ENCODE measurements at regions not wholly inside any gene's neighbourhood (a gene's known extent, or its start where the extent isn't known, plus 50 kb on each side); places are given as distances from the start of the nearest gene placed in this dataset.

DNA sequence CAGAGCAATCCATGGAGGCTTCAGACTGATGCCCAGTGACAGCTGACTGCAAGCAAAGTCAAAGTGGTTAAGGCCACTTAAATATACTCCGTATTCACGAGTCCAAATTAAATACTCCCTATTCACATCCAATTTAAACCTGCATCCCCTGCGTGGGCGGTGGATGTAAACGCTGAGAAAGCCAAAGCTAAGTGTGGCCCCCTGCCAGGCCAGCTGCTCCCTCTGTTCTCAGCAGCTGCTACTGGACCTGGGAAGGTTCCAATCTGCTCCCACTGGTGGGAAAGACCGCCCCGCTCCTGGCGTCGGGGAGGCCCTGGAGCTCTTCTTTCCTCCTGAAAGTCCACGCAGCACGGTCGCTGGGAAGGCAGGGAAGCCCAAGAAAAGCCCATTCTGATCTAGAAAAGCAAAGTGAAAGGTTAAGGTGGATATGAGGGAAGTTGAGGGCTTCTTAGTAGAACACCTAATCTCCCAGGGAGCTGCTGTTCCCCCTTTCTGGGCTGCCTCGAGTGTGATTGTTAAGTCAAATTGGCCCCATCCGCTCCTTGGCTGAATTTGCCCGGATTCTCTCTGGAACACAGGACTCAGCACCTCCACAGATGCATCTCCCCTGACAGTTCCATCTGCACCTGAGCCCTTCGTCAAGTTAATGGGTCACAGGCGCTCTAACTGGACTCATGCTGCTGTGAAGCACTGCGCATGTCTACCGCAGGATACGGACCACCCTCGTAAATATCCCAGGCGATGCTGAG lies 205.5 kb downstream of the USP12 start:
- DNase-seq, result peak; percentile 84

DNA sequence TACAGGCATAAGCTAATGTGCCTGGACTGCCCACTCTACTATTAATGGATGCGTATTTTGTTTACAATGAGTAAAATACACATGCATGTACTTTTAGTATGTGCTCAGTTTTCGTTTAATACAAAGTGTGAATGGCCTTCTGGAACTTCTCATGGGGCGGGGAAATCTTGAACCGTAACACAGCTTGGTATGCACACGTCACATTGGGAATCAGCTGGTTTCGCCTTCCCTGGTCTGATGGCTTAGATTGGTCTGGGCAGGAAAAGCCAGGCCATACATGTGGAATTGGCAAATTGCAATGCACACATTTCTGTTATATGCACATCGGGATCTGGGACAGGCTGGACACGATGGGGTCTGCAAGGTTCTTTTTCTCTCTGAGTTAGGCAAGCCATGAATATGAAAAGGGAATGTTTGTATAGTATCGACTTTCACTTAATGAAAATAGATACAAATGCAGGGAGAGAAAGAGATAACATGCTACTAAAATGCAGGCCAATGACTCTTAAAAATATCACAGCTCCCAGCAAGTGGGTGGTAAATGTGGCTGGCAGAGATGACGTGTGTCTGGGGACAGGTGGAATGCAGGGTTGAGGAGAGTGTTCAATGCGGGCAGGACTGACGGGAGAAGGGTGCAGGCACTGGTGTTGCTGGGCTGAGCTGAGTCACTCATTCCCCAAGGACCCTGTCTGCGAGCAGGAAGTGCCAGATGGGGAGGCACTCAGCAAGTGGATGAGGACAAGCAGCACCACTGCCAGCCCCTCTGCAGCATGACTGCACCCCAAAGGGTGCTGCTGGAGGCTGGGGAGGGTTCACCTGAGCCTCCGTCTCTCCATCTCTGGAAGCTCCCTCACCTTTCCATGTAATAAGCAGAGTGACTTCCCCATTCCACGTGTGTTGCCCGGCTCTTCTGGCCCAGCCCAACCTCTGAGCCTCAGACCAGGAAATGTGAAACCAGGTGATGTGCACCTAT lies 204.0 kb upstream of the GPR12 start:
- peak; percentile 23 for DNase-seq

DNA sequence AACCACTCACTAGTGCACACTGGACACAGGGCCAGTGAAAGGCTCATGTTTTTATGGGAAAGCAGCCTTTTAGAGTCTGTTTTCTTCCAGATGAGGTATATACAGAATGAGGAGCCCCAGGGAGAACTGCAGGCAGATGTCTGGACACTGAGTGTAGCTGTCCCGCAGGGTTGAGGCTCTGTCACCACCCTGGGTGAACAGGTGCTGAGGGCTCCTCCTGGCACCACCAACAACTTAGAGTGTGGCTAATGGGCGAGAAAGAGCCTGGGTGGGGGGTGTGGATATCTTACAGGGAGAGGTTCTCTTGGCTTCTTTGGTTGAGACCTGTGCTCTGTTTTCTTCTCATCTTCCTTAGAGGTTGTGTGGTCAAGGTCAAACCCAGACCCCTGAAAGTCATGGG lies 202.1 kb upstream of the GPR12 start:
- DNase-seq, result no peak

DNA sequence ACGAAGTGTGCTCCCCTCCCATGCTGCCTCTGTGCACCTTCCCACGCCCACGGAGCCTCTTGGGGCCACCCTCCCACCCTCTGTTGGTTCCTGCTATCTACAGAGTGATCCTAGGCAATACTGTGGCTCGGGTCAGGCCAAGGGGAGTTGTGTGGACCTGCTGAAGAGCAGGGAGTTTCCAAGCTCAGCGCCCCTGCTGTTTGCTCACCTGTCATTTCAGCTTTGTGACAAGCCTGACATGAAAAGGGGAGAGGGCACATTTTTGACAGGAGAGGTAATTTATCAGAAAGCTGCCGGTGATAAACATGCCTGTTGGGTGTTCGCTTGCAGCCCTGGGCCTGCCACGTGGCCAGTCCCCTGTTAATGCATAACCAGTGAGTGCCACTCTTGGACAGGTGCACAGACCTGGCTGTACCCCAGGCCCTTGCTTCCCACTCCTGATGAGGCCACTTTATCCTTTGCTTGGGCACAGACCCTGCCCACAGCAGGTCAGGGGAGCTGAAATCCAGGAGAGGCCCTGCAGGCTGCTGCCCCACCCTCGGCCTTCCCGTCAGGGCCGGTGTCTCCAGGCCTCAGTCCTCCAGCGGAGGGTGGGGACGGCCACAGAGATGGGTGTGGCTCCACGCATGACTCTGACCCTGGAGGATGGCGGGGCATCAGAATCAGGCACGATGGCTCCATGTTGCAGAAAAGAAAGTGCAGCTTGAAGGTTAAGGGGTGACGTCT lies 201.5 kb upstream of the GPR12 start:
- no peak for DNase-seq

DNA sequence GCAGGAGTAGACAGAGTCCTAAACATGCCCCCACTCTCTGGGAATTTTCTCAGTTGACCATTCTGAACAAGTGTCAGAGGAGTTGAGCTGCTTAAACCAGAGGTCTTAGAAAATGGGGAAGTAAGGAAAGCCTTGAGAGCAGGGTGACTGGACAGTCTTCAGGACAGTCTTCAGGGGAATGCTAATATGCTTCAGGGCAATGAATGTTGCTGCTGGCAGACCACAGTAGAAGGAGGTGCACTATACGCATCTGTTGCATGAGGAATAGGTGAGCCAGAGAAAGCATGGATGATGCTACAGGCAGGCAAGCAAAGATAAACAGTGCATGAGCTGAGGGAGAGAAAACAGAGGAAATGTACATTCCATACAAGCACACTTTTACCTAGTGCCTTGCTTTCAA lies 196.6 kb upstream of the GPR12 start:
- DNase-seq, result no peak

DNA sequence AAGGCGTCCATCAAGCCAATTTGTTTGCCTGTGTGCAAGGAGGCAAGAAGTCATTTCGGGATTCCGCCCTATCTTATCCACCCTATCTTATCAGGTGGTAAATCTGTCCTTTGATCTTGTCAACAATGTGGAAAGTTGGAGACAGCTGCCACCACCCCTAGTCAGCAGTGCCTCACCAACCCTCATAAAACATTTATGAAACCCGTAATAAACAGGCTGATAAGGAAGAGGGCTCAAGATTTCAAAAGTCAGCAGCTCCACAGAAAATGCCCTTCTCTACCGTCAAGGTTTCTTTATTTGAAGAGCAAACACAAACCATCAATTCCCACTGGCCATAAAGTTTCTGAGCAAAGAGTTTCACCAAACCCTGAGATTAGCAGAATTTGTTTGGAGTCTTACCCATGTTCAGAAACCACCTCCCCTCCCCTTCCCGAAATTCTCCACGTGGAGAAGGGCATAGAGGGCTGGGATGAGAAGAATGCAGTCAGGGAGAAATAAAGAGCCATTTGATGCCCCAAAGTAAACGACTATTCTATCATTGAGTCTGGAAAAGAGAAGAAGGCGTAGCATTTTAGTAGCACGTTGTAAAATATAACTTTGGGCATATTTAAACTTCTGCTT lies 196.0 kb upstream of the GPR12 start:
- DNase-seq, result no peak

- no peak for DNase-seq
These were observed 194.4 kb upstream of the GPR12 start for GRCh38 chr13:26954976-26955375.

DNA sequence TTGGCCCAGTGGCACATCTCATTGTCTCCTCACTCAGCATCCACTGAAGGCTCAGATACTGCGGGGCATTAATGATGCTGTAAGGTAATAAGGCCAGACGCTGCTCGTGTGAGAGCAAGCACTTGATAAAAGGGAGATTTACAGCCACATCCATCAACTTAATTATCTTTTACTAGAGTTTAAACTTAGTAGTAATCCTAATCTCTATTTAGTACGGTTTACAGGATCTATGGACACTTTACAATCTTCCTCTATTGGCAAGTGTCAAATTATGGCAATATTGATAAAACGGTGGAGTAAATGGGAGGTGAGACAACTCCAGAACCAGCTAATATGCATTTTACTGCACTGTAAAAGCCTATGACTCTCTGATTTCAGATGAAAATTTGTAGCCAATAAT lies 192.7 kb upstream of the GPR12 start:
- no peak for DNase-seq

DNA sequence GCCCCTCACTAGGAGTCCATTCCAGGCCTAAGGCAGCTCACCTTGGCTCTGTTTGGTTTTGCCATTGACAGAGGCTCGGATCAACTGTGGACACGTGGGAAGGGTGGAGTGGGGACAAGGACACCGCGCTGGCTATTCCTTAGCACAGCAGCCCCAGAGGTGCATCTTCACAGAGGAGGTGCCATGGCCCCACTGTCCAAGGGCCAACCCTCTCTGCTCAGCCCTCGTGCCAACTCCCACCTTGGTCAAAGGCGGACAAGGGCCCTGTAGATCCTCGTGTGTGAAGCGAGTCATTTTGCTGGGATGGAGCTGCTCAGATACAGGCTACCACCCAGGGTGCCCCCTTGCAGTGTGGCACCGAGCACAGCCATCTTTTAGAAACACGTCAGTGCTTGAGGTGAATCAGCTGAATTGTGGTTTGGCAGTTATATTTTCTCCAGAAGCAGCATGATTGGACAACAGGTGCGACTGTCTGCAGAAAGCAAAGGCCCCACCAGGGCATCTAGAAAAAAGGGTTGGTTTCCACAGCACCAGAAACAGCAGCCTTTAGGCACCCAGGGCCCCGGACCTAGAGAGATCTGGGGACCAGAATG lies 192.1 kb upstream of the GPR12 start:
- DNase-seq, result no peak

GRCh38 chr13:26951581-26952177 lies 191.1 kb upstream of the GPR12 start:
- no peak for DNase-seq

GRCh38 chr13:26950968-26951367 lies 190.4 kb upstream of the GPR12 start:
- no peak for DNase-seq

- DNase-seq, result no peak
These were observed 190.0 kb upstream of the GPR12 start for GRCh38 chr13:26950546-26950945.

GRCh38 chr13:26949701-26950502 lies 189.3 kb upstream of the GPR12 start:
- no peak for DNase-seq

GRCh38 chr13:26948353-26948752 lies 187.8 kb upstream of the GPR12 start:
- no peak for DNase-seq

DNA sequence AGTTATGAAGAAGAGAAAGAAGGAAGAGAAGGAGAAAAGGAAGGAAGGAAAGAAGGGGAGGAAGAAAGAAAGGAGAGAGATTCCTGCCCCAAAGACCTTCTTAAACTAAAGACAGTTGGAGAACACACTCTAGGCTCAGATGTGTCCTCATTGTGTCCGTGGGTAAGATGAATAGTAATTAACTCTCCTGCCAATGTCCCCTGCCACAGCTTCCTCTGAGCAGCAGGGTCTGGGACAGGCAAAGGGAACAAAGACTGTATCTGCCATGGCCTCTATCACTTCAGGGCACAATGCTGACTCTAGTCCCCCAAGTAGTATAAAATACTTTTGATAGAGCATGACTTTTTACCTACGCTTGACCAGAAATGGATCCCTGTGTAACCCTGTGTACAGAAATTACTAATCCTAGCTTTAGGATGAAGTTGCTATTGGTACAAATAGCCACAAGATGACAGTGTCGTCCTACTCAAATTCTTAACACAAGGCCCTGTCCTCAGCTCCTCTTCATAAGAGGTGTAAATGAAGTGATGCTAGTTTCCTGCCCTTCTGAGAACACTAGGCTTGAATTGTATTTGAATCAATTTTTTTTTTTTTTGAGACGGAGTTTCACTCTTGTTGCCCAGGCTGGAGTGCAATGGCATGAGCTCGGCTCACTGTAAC lies 186.2 kb upstream of the GPR12 start:
- peak; percentile 71 for DNase-seq

GRCh38 chr13:26943748-26944147 lies 183.2 kb upstream of the GPR12 start:
- DNase-seq, result no peak

DNA sequence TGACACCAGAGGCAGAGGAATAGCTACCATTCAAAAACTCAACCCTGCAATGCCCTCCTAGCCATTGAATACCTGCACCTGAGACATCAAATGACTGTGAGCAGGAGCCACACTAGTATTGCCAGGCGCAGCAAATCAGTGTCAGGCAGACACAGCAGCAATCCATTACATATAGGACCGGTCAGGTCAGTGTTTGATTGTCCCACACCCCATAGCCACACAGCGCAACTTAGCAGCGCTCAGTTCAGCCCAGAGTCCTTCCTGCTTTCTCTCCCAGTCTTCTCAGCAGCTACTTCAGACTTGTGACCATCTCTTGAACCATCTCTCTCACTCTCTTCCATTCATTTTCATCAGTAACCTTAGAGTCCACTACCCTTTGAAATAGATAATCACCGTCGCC lies 181.6 kb upstream of the GPR12 start:
- DNase-seq, result no peak

- DNase-seq, result no peak
These were observed 181.0 kb upstream of the GPR12 start for GRCh38 chr13:26941345-26942174.

DNA sequence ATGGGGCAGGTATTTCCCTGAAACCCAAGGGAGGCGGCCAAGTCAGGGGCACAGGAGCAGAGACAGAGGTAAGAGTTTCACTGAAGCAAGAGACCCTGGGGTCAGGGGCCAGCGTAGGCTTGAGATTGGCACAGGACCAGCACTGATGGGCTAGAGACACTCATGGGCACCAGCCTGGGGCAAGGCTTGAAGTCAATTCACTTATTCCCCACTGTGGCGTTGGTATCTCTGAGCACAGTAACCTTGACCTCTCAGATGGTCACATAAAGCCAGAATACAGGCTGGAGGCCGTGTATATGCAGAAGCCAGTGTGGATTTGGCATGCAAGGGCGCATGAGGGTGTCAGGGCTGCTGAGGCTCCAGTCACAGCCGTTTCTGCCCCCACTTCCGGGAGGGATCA lies 173.5 kb upstream of the GPR12 start:
- DNase-seq, result no peak

DNA sequence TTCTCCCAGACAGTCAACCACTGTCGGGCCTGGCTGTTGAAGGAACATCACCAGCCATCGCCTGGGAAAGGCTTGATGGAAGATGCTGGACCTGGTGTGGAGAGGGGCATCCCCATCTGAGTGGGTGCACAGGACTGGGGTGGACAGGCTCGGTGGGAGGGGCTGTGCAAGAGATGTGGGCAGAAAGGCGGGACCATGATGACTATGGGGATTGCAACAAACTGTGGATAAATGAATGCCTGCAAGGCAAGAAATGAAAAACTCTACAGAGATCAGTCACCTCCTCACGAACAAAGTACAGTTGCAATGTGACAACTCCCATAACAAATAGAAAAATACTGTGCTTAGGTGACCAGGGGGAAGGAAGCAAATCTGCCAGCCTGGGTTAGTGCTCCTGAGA lies 171.9 kb upstream of the GPR12 start:
- no peak for DNase-seq

Data from eye (tissue), 1 donor.